Stomach (tissue), 4 donors: ENCODE measurements at regions not wholly inside any gene's neighbourhood (a gene's known extent, or its start where the extent isn't known, plus 50 kb on each side); places are given as distances from the start of the nearest gene placed in this dataset.

Source experiments
- EP300 ChIP-seq: sonication (generic); formaldehyde crosslinking; IDR thresholded peaks from one replicate; pipeline ENCODE4 v1.6.1; 2017; ENCODE audit warnings: antibody characterized with exemption
- POLR2A ChIP-seq, 4 donors: fragments of 450-650 bp; IDR thresholded peaks; one replicate each; pipeline ENCODE4 v1.6.1; 2016; ENCODE audit warnings: antibody characterized with exemption in 4 of 4, control low read depth in 2 of 4, mild to moderate bottlenecking in 1 of 4, moderate library complexity in 1 of 4
- POLR2AphosphoS5 ChIP-seq, 3 donors: sonication (generic); formaldehyde crosslinking; IDR thresholded peaks; one replicate each; pipeline ENCODE4 v1.6.1; 2016; ENCODE audit warnings: antibody characterized with exemption in 3 of 3
- TF ChIP-seq, protein P1 (sequence below), 7 experiments: fragments of 450-650 bp in 4 of 7; fragments of 200-600 bp in 3 of 7; sonication (generic) in 3 of 7; IDR thresholded peaks; one replicate each; pipeline ENCODE4 v1.5.1; 2016 to 2019; ENCODE audit warnings: antibody characterized with exemption in 7 of 7, control low read depth in 2 of 7, mild to moderate bottlenecking in 1 of 7

DNA sequence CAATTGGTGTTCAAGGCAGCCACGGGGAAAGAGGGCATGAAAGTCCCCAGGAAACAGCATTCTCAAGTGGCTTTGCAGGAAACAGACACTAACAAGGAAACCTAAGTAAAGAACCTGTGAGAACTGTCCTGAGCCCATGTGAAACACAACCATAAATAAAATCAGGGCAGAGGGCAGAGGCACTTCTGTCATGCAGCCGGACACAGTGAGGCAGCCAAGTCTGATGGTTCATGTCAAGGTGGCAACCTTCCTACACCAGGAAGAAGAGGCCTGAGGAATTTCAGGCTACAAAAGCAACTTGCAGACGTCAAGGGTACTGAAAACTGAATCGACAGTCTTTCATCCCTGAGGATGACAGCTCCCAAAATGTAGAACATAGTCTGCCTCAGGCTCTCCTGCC lies 458.2 kb upstream of the NPVF start:
- TF ChIP-seq, protein P1, sequence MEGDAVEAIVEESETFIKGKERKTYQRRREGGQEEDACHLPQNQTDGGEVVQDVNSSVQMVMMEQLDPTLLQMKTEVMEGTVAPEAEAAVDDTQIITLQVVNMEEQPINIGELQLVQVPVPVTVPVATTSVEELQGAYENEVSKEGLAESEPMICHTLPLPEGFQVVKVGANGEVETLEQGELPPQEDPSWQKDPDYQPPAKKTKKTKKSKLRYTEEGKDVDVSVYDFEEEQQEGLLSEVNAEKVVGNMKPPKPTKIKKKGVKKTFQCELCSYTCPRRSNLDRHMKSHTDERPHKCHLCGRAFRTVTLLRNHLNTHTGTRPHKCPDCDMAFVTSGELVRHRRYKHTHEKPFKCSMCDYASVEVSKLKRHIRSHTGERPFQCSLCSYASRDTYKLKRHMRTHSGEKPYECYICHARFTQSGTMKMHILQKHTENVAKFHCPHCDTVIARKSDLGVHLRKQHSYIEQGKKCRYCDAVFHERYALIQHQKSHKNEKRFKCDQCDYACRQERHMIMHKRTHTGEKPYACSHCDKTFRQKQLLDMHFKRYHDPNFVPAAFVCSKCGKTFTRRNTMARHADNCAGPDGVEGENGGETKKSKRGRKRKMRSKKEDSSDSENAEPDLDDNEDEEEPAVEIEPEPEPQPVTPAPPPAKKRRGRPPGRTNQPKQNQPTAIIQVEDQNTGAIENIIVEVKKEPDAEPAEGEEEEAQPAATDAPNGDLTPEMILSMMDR (IDR thresholded peaks at IDR 0.05), result no peak
- TF ChIP-seq POLR2A (IDR thresholded peaks at IDR 0.05) (no peak), POLR2AphosphoS5 (IDR thresholded peaks at IDR 0.05) (no peak), EP300 (no peak)
